WTC11 (cell line): ENCODE measurements at regions not wholly inside any gene's neighbourhood (a gene's known extent, or its start where the extent isn't known, plus 50 kb on each side); places are given as distances from the start of the nearest gene placed in this dataset.

Experiments used
- ATAC-seq: fragments of 200-7000 bp; cut with Tn5 transposase; 2 replicates; pipeline ENCODE4 v1.10.0; 2021; ENCODE audit warnings: mild to moderate bottlenecking, moderate library complexity
- CTCF ChIA-PET: fragments of 300-600 bp; sonication (Branson Sonifier 250); formaldehyde crosslinking; loops from one replicate; lab custom pipeline; 2021; ENCODE audit warnings: antibody characterized with exemption; lab: Charles Lee
- POLR2A ChIA-PET: fragments of 350-600 bp; sonication (Branson Sonifier 250); formaldehyde crosslinking; loops from one replicate; lab custom pipeline; 2021; ENCODE audit warnings: antibody characterized with exemption; lab: Charles Lee
- DNase-seq: peaks from one replicate; pipeline ENCODE4 v3.0.0; 2021; ENCODE audit warnings: low spot score
- H3K27ac Mint-ChIP-seq: 2 replicates; pipeline ENCODE4 v1.8.0; 2021; ENCODE audit warnings: mixed read lengths
- H3K27me3 Mint-ChIP-seq: 2 replicates; pipeline ENCODE4 v1.8.0; 2021; ENCODE audit warnings: low read depth, mild to moderate bottlenecking, moderate library complexity, mixed read lengths
- H3K36me3 Mint-ChIP-seq: 2 replicates; pipeline ENCODE4 v1.8.0; 2021; ENCODE audit warnings: mixed read lengths
- H3K4me1 Mint-ChIP-seq: 2 replicates; pipeline ENCODE4 v1.8.0; 2022; ENCODE audit warnings: mixed read lengths
- H3K4me3 Mint-ChIP-seq: 2 replicates; pipeline ENCODE4 v1.8.0; 2021; ENCODE audit warnings: mild to moderate bottlenecking, moderate library complexity, mixed read lengths
- H3K9me3 Mint-ChIP-seq: 2 replicates; pipeline ENCODE4 v1.8.0; 2021; ENCODE audit warnings: mixed read lengths
- ATF1 ChIP-seq: sonication (generic); formaldehyde crosslinking; IDR thresholded peaks from 2 replicates; pipeline ENCODE4 v1.8.1; 2023; ENCODE audit warnings: mild to moderate bottlenecking, moderate library complexity, missing genetic modification reagents
- CREM ChIP-seq: sonication (generic); formaldehyde crosslinking; IDR thresholded peaks from 2 replicates; pipeline ENCODE4 v1.8.1; 2022; ENCODE audit warnings: mild to moderate bottlenecking, missing genetic modification reagents, moderate library complexity
- GTF2I ChIP-seq: fragments of 250-450 bp; sonication (Bioruptor Pico); conservative IDR thresholded peaks from 2 replicates; pipeline ENCODE4 v1.4.0; 2021; ENCODE audit warnings: mild to moderate bottlenecking
- IRF2 ChIP-seq: sonication (generic); formaldehyde crosslinking; IDR thresholded peaks from 2 replicates; pipeline ENCODE4 v1.8.0; 2022; ENCODE audit warnings: low read depth, missing genetic modification reagents, borderline replicate concordance
- JUN ChIP-seq: sonication (generic); formaldehyde crosslinking; IDR thresholded peaks from 2 replicates; pipeline ENCODE4 v1.8.0; 2023; ENCODE audit warnings: mild to moderate bottlenecking, missing genetic modification reagents
- MXD4 ChIP-seq: fragments of 250-450 bp; sonication (Bioruptor Pico); IDR thresholded peaks from 2 replicates; pipeline ENCODE4 v1.8.0; 2021; ENCODE audit warnings: mild to moderate bottlenecking, moderate library complexity, borderline replicate concordance
- MYBL2 ChIP-seq: sonication (generic); formaldehyde crosslinking; IDR thresholded peaks from 2 replicates; pipeline ENCODE4 v1.8.1; 2023; ENCODE audit warnings: mild to moderate bottlenecking, moderate library complexity, missing genetic modification reagents
- PREB ChIP-seq: sonication (generic); formaldehyde crosslinking; IDR thresholded peaks from 2 replicates; pipeline ENCODE4 v1.8.1; 2022; ENCODE audit warnings: mild to moderate bottlenecking, missing genetic modification reagents, moderate library complexity, borderline replicate concordance
- TEAD1 ChIP-seq: sonication (generic); formaldehyde crosslinking; IDR thresholded peaks from 2 replicates; pipeline ENCODE4 v1.8.0; 2022; ENCODE audit warnings: mild to moderate bottlenecking, missing genetic modification reagents
- TP53 ChIP-seq: sonication (generic); formaldehyde crosslinking; IDR thresholded peaks from 2 replicates; pipeline ENCODE4 v1.8.1; 2023; ENCODE audit warnings: mild to moderate bottlenecking, missing genetic modification reagents
- USF1 ChIP-seq: sonication (generic); formaldehyde crosslinking; IDR thresholded peaks from 2 replicates; pipeline ENCODE4 v1.8.0; 2022; ENCODE audit warnings: mild to moderate bottlenecking, missing genetic modification reagents
- ZNF232 ChIP-seq: sonication (generic); formaldehyde crosslinking; IDR thresholded peaks from 2 replicates; pipeline ENCODE4 v1.8.0; 2022; ENCODE audit warnings: mild to moderate bottlenecking, missing genetic modification reagents
- ZNF416 ChIP-seq: fragments of 250-450 bp; sonication (Bioruptor Pico); IDR thresholded peaks from 2 replicates; pipeline ENCODE4 v1.9.0; 2021; ENCODE audit warnings: mild to moderate bottlenecking, inconsistent platforms
- ZSCAN18 ChIP-seq: fragments of 250-450 bp; sonication (Bioruptor Pico); IDR thresholded peaks from 2 replicates; pipeline ENCODE4 v2.1.2; 2022; ENCODE audit warnings: mild to moderate bottlenecking, moderate library complexity
- TF ChIP-seq, protein P1 (sequence below): sonication (generic); formaldehyde crosslinking; IDR thresholded peaks from 2 replicates; pipeline ENCODE4 v1.8.0; 2023; ENCODE audit warnings: missing genetic modification reagents
- TF ChIP-seq, protein P2 (sequence below): sonication (generic); formaldehyde crosslinking; IDR thresholded peaks from 2 replicates; pipeline ENCODE4 v1.8.1; 2022; ENCODE audit warnings: low read depth, missing genetic modification reagents, borderline replicate concordance
- TF ChIP-seq, protein P3 (sequence below): sonication (generic); formaldehyde crosslinking; IDR thresholded peaks from 2 replicates; pipeline ENCODE4 v1.8.0; 2022; ENCODE audit warnings: mild to moderate bottlenecking, missing genetic modification reagents
- TF ChIP-seq, protein P4 (sequence below): sonication (generic); formaldehyde crosslinking; IDR thresholded peaks from 2 replicates; pipeline ENCODE4 v1.8.1; 2022; ENCODE audit warnings: mild to moderate bottlenecking, moderate library complexity, missing genetic modification reagents
- TF ChIP-seq, protein P5 (sequence below): fragments of 250-450 bp; sonication (Bioruptor Pico); IDR thresholded peaks from 2 replicates; pipeline ENCODE4 v1.8.0; 2021; ENCODE audit warnings: mild to moderate bottlenecking

- no peaks in the 10 kb centered on the region for H3K4me1 Mint-ChIP-seq
- no peak overlapping the region for H3K27ac Mint-ChIP-seq
- TF ChIP-seq PREB (CRISPR knock-in tag): no peak
- TF ChIP-seq MYBL2 (CRISPR knock-in tag): no peak
- no peak for TF ChIP-seq TEAD1
- no peak for TF ChIP-seq ZSCAN18 (CRISPR knock-in tag)
- TF ChIP-seq, protein P1, sequence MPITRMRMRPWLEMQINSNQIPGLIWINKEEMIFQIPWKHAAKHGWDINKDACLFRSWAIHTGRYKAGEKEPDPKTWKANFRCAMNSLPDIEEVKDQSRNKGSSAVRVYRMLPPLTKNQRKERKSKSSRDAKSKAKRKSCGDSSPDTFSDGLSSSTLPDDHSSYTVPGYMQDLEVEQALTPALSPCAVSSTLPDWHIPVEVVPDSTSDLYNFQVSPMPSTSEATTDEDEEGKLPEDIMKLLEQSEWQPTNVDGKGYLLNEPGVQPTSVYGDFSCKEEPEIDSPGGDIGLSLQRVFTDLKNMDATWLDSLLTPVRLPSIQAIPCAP (CRISPR knock-in tag): no peak
- TF ChIP-seq, protein P2, sequence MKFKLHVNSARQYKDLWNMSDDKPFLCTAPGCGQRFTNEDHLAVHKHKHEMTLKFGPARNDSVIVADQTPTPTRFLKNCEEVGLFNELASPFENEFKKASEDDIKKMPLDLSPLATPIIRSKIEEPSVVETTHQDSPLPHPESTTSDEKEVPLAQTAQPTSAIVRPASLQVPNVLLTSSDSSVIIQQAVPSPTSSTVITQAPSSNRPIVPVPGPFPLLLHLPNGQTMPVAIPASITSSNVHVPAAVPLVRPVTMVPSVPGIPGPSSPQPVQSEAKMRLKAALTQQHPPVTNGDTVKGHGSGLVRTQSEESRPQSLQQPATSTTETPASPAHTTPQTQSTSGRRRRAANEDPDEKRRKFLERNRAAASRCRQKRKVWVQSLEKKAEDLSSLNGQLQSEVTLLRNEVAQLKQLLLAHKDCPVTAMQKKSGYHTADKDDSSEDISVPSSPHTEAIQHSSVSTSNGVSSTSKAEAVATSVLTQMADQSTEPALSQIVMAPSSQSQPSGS: no peak
- TF ChIP-seq, protein P3, sequence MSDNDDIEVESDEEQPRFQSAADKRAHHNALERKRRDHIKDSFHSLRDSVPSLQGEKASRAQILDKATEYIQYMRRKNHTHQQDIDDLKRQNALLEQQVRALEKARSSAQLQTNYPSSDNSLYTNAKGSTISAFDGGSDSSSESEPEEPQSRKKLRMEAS (CRISPR knock-in tag): no peak
- TF ChIP-seq, protein P4, sequence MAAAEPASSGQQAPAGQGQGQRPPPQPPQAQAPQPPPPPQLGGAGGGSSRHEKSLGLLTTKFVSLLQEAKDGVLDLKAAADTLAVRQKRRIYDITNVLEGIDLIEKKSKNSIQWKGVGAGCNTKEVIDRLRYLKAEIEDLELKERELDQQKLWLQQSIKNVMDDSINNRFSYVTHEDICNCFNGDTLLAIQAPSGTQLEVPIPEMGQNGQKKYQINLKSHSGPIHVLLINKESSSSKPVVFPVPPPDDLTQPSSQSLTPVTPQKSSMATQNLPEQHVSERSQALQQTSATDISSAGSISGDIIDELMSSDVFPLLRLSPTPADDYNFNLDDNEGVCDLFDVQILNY (CRISPR knock-in tag): no peak
- no peak for TF ChIP-seq IRF2 (CRISPR knock-in tag)
- TF ChIP-seq, protein P5, sequence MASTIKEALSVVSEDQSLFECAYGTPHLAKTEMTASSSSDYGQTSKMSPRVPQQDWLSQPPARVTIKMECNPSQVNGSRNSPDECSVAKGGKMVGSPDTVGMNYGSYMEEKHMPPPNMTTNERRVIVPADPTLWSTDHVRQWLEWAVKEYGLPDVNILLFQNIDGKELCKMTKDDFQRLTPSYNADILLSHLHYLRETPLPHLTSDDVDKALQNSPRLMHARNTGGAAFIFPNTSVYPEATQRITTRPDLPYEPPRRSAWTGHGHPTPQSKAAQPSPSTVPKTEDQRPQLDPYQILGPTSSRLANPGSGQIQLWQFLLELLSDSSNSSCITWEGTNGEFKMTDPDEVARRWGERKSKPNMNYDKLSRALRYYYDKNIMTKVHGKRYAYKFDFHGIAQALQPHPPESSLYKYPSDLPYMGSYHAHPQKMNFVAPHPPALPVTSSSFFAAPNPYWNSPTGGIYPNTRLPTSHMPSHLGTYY: no peak
- no peak for TF ChIP-seq ZNF416
- TF ChIP-seq, all 79 proteins: peak for 0
- POLR2A ChIA-PET: no interaction called here
- CTCF ChIA-PET: no interaction called here
- DNase-seq (no peak), ATAC-seq (no peak)
- no peaks in the 10 kb centered on the region for H3K9me3 Mint-ChIP-seq
- H3K36me3 Mint-ChIP-seq: no peaks in the 10 kb centered on the region
- no peaks in the 10 kb centered on the region for H3K27me3 Mint-ChIP-seq
- no peak overlapping the region for H3K4me3 Mint-ChIP-seq
These were observed 293.9 kb upstream of the HTR2A start for GRCh38 chr13:47190696-47191305.

- H3K4me1 Mint-ChIP-seq: no peaks in the 10 kb centered on the region
- no peaks in the 10 kb centered on the region for H3K9me3 Mint-ChIP-seq
- ATAC-seq (no peak), DNase-seq (no peak)
- no peak for TF ChIP-seq CREM
- ChIA-PET CTCF (no interaction called here), POLR2A (no interaction called here)
- H3K4me3 Mint-ChIP-seq: no peak overlapping the region
- H3K27me3 Mint-ChIP-seq: no peaks in the 10 kb centered on the region
- H3K27ac Mint-ChIP-seq: no peak overlapping the region
- no peaks in the 10 kb centered on the region for H3K36me3 Mint-ChIP-seq
These were observed 291.9 kb upstream of the HTR2A start for GRCh38 chr13:47188802-47189201.

- H3K36me3 Mint-ChIP-seq: no peaks in the 10 kb centered on the region
- TF ChIP-seq IRF2 (CRISPR knock-in tag) (no peak), ZNF232 (CRISPR knock-in tag) (no peak), USF1 (CRISPR knock-in tag) (no peak), GTF2I (CRISPR knock-in tag) (no peak), TP53 (CRISPR knock-in tag) (no peak), ATF1 (CRISPR knock-in tag) (no peak), MXD4 (CRISPR knock-in tag) (no peak), JUN (CRISPR knock-in tag) (no peak)
- TF ChIP-seq, all 79 proteins: peak for 0
- H3K4me1 Mint-ChIP-seq: no peaks in the 10 kb centered on the region
- no peaks in the 10 kb centered on the region for H3K27me3 Mint-ChIP-seq
- H3K9me3 Mint-ChIP-seq: no peaks in the 10 kb centered on the region
- H3K4me3 Mint-ChIP-seq: no peak overlapping the region
- CTCF ChIA-PET: interaction anchor here (1.9 kb wide), 1 partner anchor 22 kb away, joined by 3 read pairs; no protein-coding TSS in a partner anchor
- H3K27ac Mint-ChIP-seq: no peak overlapping the region
- DNase-seq (no peak), ATAC-seq (no peak)
- POLR2A ChIA-PET: no interaction called here
These were observed 289.6 kb upstream of the HTR2A start for GRCh38 chr13:47186471-47186870.
